PC-3 (cell line): ENCODE measurements at regions not wholly inside any gene's neighbourhood (a gene's known extent, or its start where the extent isn't known, plus 50 kb on each side); places are given as distances from the start of the nearest gene placed in this dataset.

ENCODE experiments used
- ATAC-seq: fragments of 200-7000 bp; cut with Tn5 transposase; 2 replicates; pipeline ENCODE4 v1.9.1; 2020; ENCODE audit warnings: mild to moderate bottlenecking, moderate library complexity
- BruUV-seq: library from RNA; stranded (reverse); fragments of 400-500 nt; replicated peaks from 2 replicates; lab custom pipeline; 2021; lab: Mats Ljungman, UMichigan
- CTCF ChIA-PET: fragments of 300-600 bp; sonication (Branson Sonifier 250); formaldehyde crosslinking; loops from one replicate; lab custom pipeline; 2022; ENCODE audit warnings: antibody characterized with exemption; lab: Charles Lee
- POLR2A ChIA-PET: fragments of 300-600 bp; sonication (Branson Sonifier 250); formaldehyde crosslinking; loops from one replicate; lab custom pipeline; 2022; ENCODE audit warnings: antibody characterized with exemption; ENCODE audit not compliant: unreplicated experiment; lab: Charles Lee
- DNase-seq: peaks from one replicate; pipeline ENCODE4 v3.0.0-alpha.2; 2015
- H2AFZ ChIP-seq: fragments of 300-600 bp; sonication (generic); 2 replicates; pipeline ENCODE4 v1.6.0; 2016; ENCODE audit warnings: antibody characterized with exemption, low read length
- H3F3A ChIP-seq: fragments of 300-600 bp; sonication (generic); one replicate; pipeline ENCODE4 v1.6.0; 2017; ENCODE audit warnings: antibody characterized with exemption, low read length, control low read depth, mild to moderate bottlenecking; ENCODE audit not compliant: unreplicated experiment
- H3K27ac ChIP-seq: fragments of 300-600 bp; sonication (generic); 2 replicates; pipeline ENCODE4 v1.5.1; 2016; ENCODE audit warnings: mild to moderate bottlenecking, low read length
- H3K27me3 ChIP-seq: fragments of 300-600 bp; sonication (generic); 2 replicates; pipeline ENCODE4 v1.6.1; 2016; ENCODE audit warnings: low read length, mixed read lengths
- H3K36me3 ChIP-seq: fragments of 300-600 bp; sonication (generic); 2 replicates; pipeline ENCODE4 v1.6.1; 2016; ENCODE audit warnings: low read depth, mixed run types, low read length, mixed read lengths
- H3K4me1 ChIP-seq: fragments of 300-600 bp; sonication (generic); 2 replicates; pipeline ENCODE4 v1.5.1; 2016; ENCODE audit warnings: low read length; ENCODE audit not compliant: insufficient read depth
- H3K4me2 ChIP-seq: fragments of 300-600 bp; sonication (generic); 2 replicates; pipeline ENCODE4 v1.6.0; 2016; ENCODE audit warnings: low read length
- H3K4me3 ChIP-seq: fragments of 300-600 bp; sonication (generic); 2 replicates; pipeline ENCODE4 v1.5.1; 2016; ENCODE audit warnings: mild to moderate bottlenecking, low read length, mixed read lengths
- H3K79me2 ChIP-seq: fragments of 300-600 bp; sonication (generic); 2 replicates; pipeline ENCODE4 v1.6.1; 2017; ENCODE audit warnings: low read length, mixed read lengths
- H3K9ac ChIP-seq: fragments of 300-600 bp; sonication (generic); 2 replicates; pipeline ENCODE4 v1.6.0; 2016; ENCODE audit warnings: mild to moderate bottlenecking, low read length
- H3K9me2 ChIP-seq: fragments of 300-600 bp; sonication (generic); replicated peaks from 2 replicates; pipeline ENCODE4 v1.6.1; 2016; ENCODE audit warnings: mixed run types, low read length, mixed read lengths
- H3K9me3 ChIP-seq: fragments of 300-600 bp; sonication (generic); 2 replicates; pipeline ENCODE4 v1.6.1; 2016; ENCODE audit warnings: low read length, mixed read lengths
- H4K20me1 ChIP-seq: fragments of 300-600 bp; sonication (generic); 2 replicates; pipeline ENCODE4 v1.6.1; 2016; ENCODE audit warnings: low read length, mixed read lengths
- EZH2 ChIP-seq: fragments of 300-600 bp; sonication (generic); IDR thresholded peaks from one replicate; pipeline ENCODE4 v1.6.1; 2017; ENCODE audit warnings: antibody characterized with exemption, mild to moderate bottlenecking, low read length; ENCODE audit not compliant: unreplicated experiment
- EZH2phosphoT487 ChIP-seq: fragments of 300-600 bp; sonication (generic); IDR thresholded peaks from 2 replicates; pipeline ENCODE4 v1.6.1; 2018; ENCODE audit warnings: mild to moderate bottlenecking, antibody characterized with exemption, low read length, borderline replicate concordance
- intact Hi-C: fragments of 100-400 bp; cut with micrococcal nuclease; formaldehyde crosslinking; loops from 2 replicates; pipeline ENCODE4 v1.9.0; 2023
- TF ChIP-seq, protein P1 (sequence below): fragments of 300-600 bp; sonication (generic); conservative IDR thresholded peaks from 2 replicates; pipeline ENCODE4 v1.5.1; 2017; ENCODE audit warnings: antibody characterized with exemption, low read depth, mild to moderate bottlenecking, low read length

DNA sequence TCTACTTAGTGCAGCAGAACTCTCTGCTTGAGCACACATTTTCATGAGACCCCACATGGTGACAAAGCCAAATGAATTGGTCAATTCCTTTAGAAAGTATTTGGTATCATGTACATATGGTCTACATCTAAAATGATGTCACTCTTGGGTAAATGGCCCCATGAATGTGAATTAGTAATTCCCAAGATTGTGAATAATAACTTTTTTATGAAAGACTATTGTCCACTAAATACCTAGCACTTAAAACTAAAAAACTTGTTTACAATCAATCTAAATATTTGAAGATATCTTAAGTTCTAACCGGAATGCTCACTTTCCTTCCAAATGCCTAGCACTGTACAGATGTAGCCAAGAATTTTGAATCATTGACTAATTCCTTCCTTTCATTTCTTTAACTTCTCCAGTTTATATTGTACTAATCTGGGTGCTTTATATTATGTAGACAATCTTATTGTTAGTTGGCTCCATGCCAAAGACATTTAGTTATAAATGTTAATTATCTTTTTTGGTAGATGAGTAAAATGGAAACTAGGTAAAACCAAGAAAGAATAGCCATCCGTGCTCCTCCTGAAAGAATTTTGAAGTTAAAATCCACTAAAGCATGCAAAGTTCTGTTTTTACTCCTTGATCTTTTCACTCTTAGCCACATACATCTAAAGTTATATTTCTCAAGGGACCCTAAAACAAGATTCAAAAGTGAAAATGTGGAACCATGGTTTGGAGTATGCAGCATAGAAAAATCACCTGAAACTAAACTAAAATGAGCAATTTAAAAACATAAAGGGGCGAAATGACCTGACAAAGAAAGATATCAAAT is 145.0 kb upstream of the ARHGAP20 start:
- no peak for TF ChIP-seq EZH2
- TF ChIP-seq, protein P1, sequence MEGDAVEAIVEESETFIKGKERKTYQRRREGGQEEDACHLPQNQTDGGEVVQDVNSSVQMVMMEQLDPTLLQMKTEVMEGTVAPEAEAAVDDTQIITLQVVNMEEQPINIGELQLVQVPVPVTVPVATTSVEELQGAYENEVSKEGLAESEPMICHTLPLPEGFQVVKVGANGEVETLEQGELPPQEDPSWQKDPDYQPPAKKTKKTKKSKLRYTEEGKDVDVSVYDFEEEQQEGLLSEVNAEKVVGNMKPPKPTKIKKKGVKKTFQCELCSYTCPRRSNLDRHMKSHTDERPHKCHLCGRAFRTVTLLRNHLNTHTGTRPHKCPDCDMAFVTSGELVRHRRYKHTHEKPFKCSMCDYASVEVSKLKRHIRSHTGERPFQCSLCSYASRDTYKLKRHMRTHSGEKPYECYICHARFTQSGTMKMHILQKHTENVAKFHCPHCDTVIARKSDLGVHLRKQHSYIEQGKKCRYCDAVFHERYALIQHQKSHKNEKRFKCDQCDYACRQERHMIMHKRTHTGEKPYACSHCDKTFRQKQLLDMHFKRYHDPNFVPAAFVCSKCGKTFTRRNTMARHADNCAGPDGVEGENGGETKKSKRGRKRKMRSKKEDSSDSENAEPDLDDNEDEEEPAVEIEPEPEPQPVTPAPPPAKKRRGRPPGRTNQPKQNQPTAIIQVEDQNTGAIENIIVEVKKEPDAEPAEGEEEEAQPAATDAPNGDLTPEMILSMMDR = no peak
- no peak for TF ChIP-seq EZH2phosphoT487
- Histone ChIP-seq H3K9ac (no peak overlapping the region), H2AFZ (no peak overlapping the region), H3K4me2 (no peak overlapping the region), H3K9me3 (no peaks in the 10 kb centered on the region), H3K79me2 (no peaks in the 10 kb centered on the region), H3K36me3 (no peaks in the 10 kb centered on the region), H3K4me3 (no peak overlapping the region), H4K20me1 (no peaks in the 10 kb centered on the region), H3K27ac (no peak overlapping the region), H3K9me2 (no peaks in the 10 kb centered on the region), H3F3A (no peaks in the 10 kb centered on the region), H3K4me1 (no peaks in the 10 kb centered on the region), H3K27me3 (peaks cover 43% of the 10 kb centered on the region)
- ChIA-PET POLR2A (no interaction called here), CTCF (no interaction called here)
- no peak for ATAC-seq
- no TSS peak for BruUV-seq
- no peak for DNase-seq
- intact Hi-C loops = no loop called here

DNA sequence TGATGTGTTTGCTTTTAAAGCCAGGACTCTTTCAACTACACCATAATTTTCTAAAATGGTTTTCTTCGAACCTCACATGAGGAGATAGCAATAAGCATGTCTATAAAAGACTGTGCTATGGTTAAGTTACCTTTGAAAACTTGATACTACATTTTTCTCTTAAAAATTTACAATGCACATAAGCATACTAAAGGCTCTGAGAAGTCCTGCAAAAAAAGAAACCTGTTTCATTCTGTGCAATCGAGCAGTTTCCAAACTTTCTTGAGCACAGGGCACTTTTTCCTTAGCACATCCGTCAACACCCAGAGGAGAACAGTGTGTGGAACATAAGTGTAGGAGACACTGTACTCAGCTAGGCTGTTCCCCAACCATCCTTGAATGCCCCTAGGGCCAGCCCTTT is 144.1 kb upstream of the ARHGAP20 start:
- H3K27ac ChIP-seq = no peak overlapping the region
- TF ChIP-seq EZH2phosphoT487 (no peak), EZH2 (no peak)
- TF ChIP-seq, protein P1 = no peak
- no peak overlapping the region for H3K9ac ChIP-seq
- no peaks in the 10 kb centered on the region for H3F3A ChIP-seq
- no peak overlapping the region for H2AFZ ChIP-seq
- ChIA-PET POLR2A (no interaction called here), CTCF (no interaction called here)
- no peaks in the 10 kb centered on the region for H3K79me2 ChIP-seq
- intact Hi-C loops = no loop called here
- H3K27me3 ChIP-seq = peaks cover 44% of the 10 kb centered on the region; the same call in 1 of the 2 replicates
- no peaks in the 10 kb centered on the region for H3K4me1 ChIP-seq
- DNase-seq (no peak), ATAC-seq (no peak)
- H3K36me3 ChIP-seq = no peaks in the 10 kb centered on the region
- no peak overlapping the region for H3K4me2 ChIP-seq
- H3K9me2 ChIP-seq = no peaks in the 10 kb centered on the region
- no peaks in the 10 kb centered on the region for H4K20me1 ChIP-seq
- no peak overlapping the region for H3K4me3 ChIP-seq
- no peaks in the 10 kb centered on the region for H3K9me3 ChIP-seq
- BruUV-seq = no TSS peak

GRCh38 chr11:110855191-110855590 is 143.0 kb upstream of the ARHGAP20 start:
- Histone ChIP-seq H3K9me2 (no peaks in the 10 kb centered on the region), H3K9ac (no peak overlapping the region), H3K27me3 (peaks cover 35% of the 10 kb centered on the region; the same call in 1 of the 2 replicates), H3K79me2 (no peaks in the 10 kb centered on the region), H3F3A (no peaks in the 10 kb centered on the region), H3K4me1 (no peaks in the 10 kb centered on the region), H2AFZ (no peak overlapping the region), H3K4me3 (no peak overlapping the region), H4K20me1 (no peaks in the 10 kb centered on the region), H3K9me3 (no peaks in the 10 kb centered on the region), H3K4me2 (no peak overlapping the region), H3K36me3 (no peaks in the 10 kb centered on the region), H3K27ac (no peak overlapping the region)
- POLR2A ChIA-PET = no interaction called here
- no peak for DNase-seq
- intact Hi-C loops = no loop called here
- CTCF ChIA-PET = no interaction called here
- TF ChIP-seq EZH2phosphoT487 = no peak
- TF ChIP-seq, protein P1 = no peak
- no peak for TF ChIP-seq EZH2
- BruUV-seq = no TSS peak
- no peak for ATAC-seq
